Liver (tissue), 8 donors: ENCODE measurements at regions not wholly inside any gene's neighbourhood (a gene's known extent, or its start where the extent isn't known, plus 50 kb on each side); places are given as distances from the start of the nearest gene placed in this dataset.

ENCODE experiments used
- DNase-seq: peaks from one replicate; pipeline ENCODE4 v3.0.0-alpha.2; 2017; ENCODE audit warnings: low spot score
- H3K27ac ChIP-seq, 2 donors: one replicate each; pipeline ENCODE4 v1.7.0; 2013; ENCODE audit warnings: inconsistent platforms in 2 of 2, low read length in 2 of 2, control low read depth in 1 of 2, low read depth in 1 of 2, mild to moderate bottlenecking in 1 of 2
- H3K27me3 ChIP-seq, 4 donors: one replicate each; pipeline versions ENCODE4 v1.6.1 to v1.7.0; 2013; ENCODE audit warnings: low read length in 3 of 4, inconsistent platforms in 1 of 4, mild to moderate bottlenecking in 1 of 4, moderate library complexity in 1 of 4; ENCODE audit not compliant: control insufficient read depth in 4 of 4, insufficient read depth in 4 of 4
- H3K36me3 ChIP-seq, 4 donors: one replicate each; pipeline versions ENCODE4 v1.6.1 to v1.7.0; 2013; ENCODE audit warnings: low read length in 3 of 4, mild to moderate bottlenecking in 3 of 4, low read depth in 1 of 4, moderate library complexity in 1 of 4; ENCODE audit not compliant: control insufficient read depth in 4 of 4, insufficient read depth in 3 of 4
- H3K4me1 ChIP-seq, 4 donors: one replicate each; pipeline versions ENCODE4 v1.6.1 to v1.7.0; 2013; ENCODE audit warnings: low read length in 3 of 4, mild to moderate bottlenecking in 3 of 4, moderate library complexity in 1 of 4; ENCODE audit not compliant: control insufficient read depth in 4 of 4, insufficient read depth in 4 of 4
- H3K4me3 ChIP-seq, 3 donors: one replicate each; pipeline versions ENCODE4 v1.6.1 to v1.7.0; 2013; ENCODE audit warnings: low read length in 3 of 3, control low read depth in 1 of 3, low read depth in 1 of 3, mild to moderate bottlenecking in 1 of 3
- H3K9ac ChIP-seq, 2 donors: one replicate each; pipeline ENCODE4 v1.7.0; 2013; ENCODE audit warnings: low read length in 2 of 2, mild to moderate bottlenecking in 2 of 2, moderate library complexity in 2 of 2, control low read depth in 1 of 2, low read depth in 1 of 2
- H3K9me3 ChIP-seq, 4 donors: one replicate each; pipeline versions ENCODE4 v1.6.1 to v1.7.0; 2013; ENCODE audit warnings: low read length in 3 of 4; ENCODE audit not compliant: control insufficient read depth in 4 of 4
- EGR1 ChIP-seq, 2 donors: IDR thresholded peaks; 2 replicates each; pipeline ENCODE4 v1.6.1; 2016 to 2018; ENCODE audit warnings: antibody characterized with exemption in 2 of 2, low read depth in 2 of 2
- FOXA1 ChIP-seq: IDR thresholded peaks from 2 replicates; pipeline ENCODE4 v1.6.1; 2016; ENCODE audit warnings: antibody characterized with exemption
- FOXA2 ChIP-seq: IDR thresholded peaks from 2 replicates; pipeline ENCODE4 v1.6.1; 2016; ENCODE audit warnings: antibody characterized with exemption
- GABPA ChIP-seq, 2 donors: IDR thresholded peaks in 1 of 2; conservative IDR thresholded peaks in 1 of 2; 2 replicates each; pipeline ENCODE4 v1.6.1; 2016; ENCODE audit warnings: antibody characterized with exemption in 2 of 2, mild to moderate bottlenecking in 1 of 2, moderate library complexity in 1 of 2
- HNF4A ChIP-seq, 2 donors: conservative IDR thresholded peaks; 2 replicates each; pipeline ENCODE4 v1.6.1; 2016; ENCODE audit warnings: antibody characterized with exemption in 2 of 2, mild to moderate bottlenecking in 2 of 2
- HNF4G ChIP-seq: IDR thresholded peaks from 2 replicates; pipeline ENCODE4 v1.6.1; 2016; ENCODE audit warnings: antibody characterized with exemption
- JUND ChIP-seq, 2 donors: IDR thresholded peaks; 2 replicates each; pipeline ENCODE4 v1.6.1; 2016; ENCODE audit warnings: antibody characterized with exemption in 2 of 2
- NR2F2 ChIP-seq: IDR thresholded peaks from 2 replicates; pipeline ENCODE4 v1.6.1; 2016; ENCODE audit warnings: antibody characterized with exemption
- RAD21 ChIP-seq, 2 donors: IDR thresholded peaks; 2 replicates each; pipeline ENCODE4 v1.6.1; 2016; ENCODE audit warnings: antibody characterized with exemption in 2 of 2, mild to moderate bottlenecking in 2 of 2
- RXRA ChIP-seq, 2 donors: IDR thresholded peaks; 2 replicates each; pipeline ENCODE4 v1.6.1; 2017 to 2018; ENCODE audit warnings: antibody characterized with exemption in 2 of 2, mild to moderate bottlenecking in 1 of 2
- SP1 ChIP-seq: IDR thresholded peaks from 2 replicates; pipeline ENCODE4 v1.6.1; 2018; ENCODE audit warnings: antibody characterized with exemption, mild to moderate bottlenecking
- YY1 ChIP-seq: IDR thresholded peaks from 2 replicates; pipeline ENCODE4 v1.6.1; 2016; ENCODE audit warnings: antibody characterized with exemption, mild to moderate bottlenecking
- WGBS: extraction: QIAGEN DNeasy Blood & Tissue Kit; methylation state at CpG from one replicate; pipeline ENCODE4 v1.1.7; 2013; 5-methylcytosine and 5-hydroxymethylcytosine counted together
- TF ChIP-seq, protein P1 (sequence below): IDR thresholded peaks from 2 replicates; pipeline ENCODE4 v1.6.1; 2016; ENCODE audit warnings: antibody characterized with exemption
- TF ChIP-seq, protein P2 (sequence below): IDR thresholded peaks from 2 replicates; pipeline ENCODE4 v1.6.1; 2016; ENCODE audit warnings: antibody characterized with exemption
- TF ChIP-seq, protein P3 (sequence below): fragments of 150-350 bp; IDR thresholded peaks from 2 replicates; pipeline ENCODE4 v1.5.1; 2017; ENCODE audit warnings: improper control_type of control experiment, low read depth, low read length; ENCODE audit not compliant: missing input control
- TF ChIP-seq, protein P4 (sequence below): IDR thresholded peaks from 2 replicates; pipeline ENCODE4 v1.6.1; 2016; ENCODE audit warnings: antibody characterized with exemption
- donor health status: healthy.
- donor health status: healthy.
- donor health status: healthy.
- donor health status: healthy.
- donor health status: healthy.

GRCh38 chr6:98764373-98764911, 69.9 kb upstream of the POU3F2 start (continued):
- no peak for TF ChIP-seq GABPA (IDR thresholded peaks at IDR 0.05 in 1 of 2, conservative IDR thresholded peaks at IDR 0.05 in 1 of 2)
- TF ChIP-seq, protein P1, sequence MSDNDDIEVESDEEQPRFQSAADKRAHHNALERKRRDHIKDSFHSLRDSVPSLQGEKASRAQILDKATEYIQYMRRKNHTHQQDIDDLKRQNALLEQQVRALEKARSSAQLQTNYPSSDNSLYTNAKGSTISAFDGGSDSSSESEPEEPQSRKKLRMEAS = no peak
- no peak for TF ChIP-seq FOXA2
- TF ChIP-seq FOXA1 = no peak
- TF ChIP-seq YY1 = no peak
- no peak for TF ChIP-seq HNF4A (conservative IDR thresholded peaks at IDR 0.05)
- no peak for TF ChIP-seq EGR1 (IDR thresholded peaks at IDR 0.05; ENCODE audit: low read depth in 2 of 2)
- TF ChIP-seq SP1 = no peak

DNA sequence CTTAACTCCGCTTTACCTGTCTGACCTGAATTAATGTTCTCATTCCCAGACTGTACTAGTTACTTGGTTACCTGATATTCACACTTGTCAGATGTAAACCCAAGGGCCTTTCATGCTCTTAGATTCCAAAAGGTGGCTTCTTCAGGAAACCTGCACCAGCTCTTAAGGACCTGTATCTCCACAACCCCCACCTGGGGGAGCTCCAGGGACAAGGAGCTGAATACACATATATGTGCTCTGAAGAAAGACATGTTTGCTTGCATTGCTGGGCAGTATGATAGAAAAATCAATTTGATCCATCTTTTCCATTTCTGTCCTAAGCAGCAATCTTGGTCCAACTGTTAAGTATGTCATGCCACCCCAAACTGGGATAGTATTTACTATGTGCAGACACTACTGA, 64.8 kb upstream of the POU3F2 start:
- 97% methylated on average over 1 of the region's 1 CpG for WGBS
- no peak for TF ChIP-seq FOXA1
- TF ChIP-seq GABPA (IDR thresholded peaks at IDR 0.05 in 1 of 2, conservative IDR thresholded peaks at IDR 0.05 in 1 of 2) = no peak
- TF ChIP-seq, protein P2, sequence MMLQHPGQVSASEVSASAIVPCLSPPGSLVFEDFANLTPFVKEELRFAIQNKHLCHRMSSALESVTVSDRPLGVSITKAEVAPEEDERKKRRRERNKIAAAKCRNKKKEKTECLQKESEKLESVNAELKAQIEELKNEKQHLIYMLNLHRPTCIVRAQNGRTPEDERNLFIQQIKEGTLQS = no peak
- TF ChIP-seq RXRA (IDR thresholded peaks at IDR 0.05) = no peak
- TF ChIP-seq RAD21 (IDR thresholded peaks at IDR 0.05) = no peak
- TF ChIP-seq SP1 = no peak
- TF ChIP-seq, protein P3, sequence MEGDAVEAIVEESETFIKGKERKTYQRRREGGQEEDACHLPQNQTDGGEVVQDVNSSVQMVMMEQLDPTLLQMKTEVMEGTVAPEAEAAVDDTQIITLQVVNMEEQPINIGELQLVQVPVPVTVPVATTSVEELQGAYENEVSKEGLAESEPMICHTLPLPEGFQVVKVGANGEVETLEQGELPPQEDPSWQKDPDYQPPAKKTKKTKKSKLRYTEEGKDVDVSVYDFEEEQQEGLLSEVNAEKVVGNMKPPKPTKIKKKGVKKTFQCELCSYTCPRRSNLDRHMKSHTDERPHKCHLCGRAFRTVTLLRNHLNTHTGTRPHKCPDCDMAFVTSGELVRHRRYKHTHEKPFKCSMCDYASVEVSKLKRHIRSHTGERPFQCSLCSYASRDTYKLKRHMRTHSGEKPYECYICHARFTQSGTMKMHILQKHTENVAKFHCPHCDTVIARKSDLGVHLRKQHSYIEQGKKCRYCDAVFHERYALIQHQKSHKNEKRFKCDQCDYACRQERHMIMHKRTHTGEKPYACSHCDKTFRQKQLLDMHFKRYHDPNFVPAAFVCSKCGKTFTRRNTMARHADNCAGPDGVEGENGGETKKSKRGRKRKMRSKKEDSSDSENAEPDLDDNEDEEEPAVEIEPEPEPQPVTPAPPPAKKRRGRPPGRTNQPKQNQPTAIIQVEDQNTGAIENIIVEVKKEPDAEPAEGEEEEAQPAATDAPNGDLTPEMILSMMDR = no peak
- TF ChIP-seq HNF4G = no peak
- TF ChIP-seq, protein P1 = no peak
- TF ChIP-seq FOXA2 = no peak
- TF ChIP-seq NR2F2 = no peak
- TF ChIP-seq YY1 = no peak
- TF ChIP-seq JUND (IDR thresholded peaks at IDR 0.05) = no peak
- Histone ChIP-seq H3K36me3 (no peaks in the 10 kb centered on the region), H3K27ac (no peak overlapping the region), H3K27me3 (no peaks in the 10 kb centered on the region), H3K4me3 (no peak overlapping the region), H3K9me3 (no peaks in the 10 kb centered on the region), H3K9ac (no peak overlapping the region), H3K4me1 (no peaks in the 10 kb centered on the region)
- no peak for DNase-seq

DNA sequence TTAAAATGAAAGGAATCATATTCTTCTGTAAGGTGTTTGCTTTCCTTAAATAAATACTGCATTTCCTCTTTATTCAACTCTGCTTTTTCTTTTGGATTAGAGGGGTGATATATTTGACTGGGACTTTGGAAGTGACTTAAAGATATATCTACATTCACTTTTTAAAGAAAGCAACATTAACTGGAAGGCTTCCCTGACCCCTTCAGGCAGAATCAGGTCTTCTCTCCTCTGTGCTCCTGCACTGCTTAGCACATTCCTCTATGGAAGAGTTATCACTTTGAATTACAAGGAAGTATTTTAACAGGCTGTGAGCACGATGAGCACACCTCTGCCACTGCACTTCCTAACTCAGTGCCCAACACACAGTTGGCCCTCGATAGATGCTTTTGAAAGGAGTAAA, 59.2 kb upstream of the POU3F2 start:
- WGBS = 38% methylated on average over 2 of the region's 2 CpGs
- Histone ChIP-seq H3K9me3 (no peaks in the 10 kb centered on the region), H3K4me3 (no peak overlapping the region), H3K27ac (no peak overlapping the region), H3K9ac (no peak overlapping the region), H3K4me1 (peaks cover 0 to 4% (median 0%) of the 10 kb centered on the region in 4 donors), H3K27me3 (no peaks in the 10 kb centered on the region), H3K36me3 (no peaks in the 10 kb centered on the region)
- TF ChIP-seq, protein P4, sequence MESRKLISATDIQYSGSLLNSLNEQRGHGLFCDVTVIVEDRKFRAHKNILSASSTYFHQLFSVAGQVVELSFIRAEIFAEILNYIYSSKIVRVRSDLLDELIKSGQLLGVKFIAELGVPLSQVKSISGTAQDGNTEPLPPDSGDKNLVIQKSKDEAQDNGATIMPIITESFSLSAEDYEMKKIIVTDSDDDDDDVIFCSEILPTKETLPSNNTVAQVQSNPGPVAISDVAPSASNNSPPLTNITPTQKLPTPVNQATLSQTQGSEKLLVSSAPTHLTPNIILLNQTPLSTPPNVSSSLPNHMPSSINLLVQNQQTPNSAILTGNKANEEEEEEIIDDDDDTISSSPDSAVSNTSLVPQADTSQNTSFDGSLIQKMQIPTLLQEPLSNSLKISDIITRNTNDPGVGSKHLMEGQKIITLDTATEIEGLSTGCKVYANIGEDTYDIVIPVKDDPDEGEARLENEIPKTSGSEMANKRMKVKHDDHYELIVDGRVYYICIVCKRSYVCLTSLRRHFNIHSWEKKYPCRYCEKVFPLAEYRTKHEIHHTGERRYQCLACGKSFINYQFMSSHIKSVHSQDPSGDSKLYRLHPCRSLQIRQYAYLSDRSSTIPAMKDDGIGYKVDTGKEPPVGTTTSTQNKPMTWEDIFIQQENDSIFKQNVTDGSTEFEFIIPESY = no peak
- no peak for DNase-seq
